ENCODE measurements at regions not wholly inside any gene's neighbourhood (a gene's known extent, or its start where the extent isn't known, plus 50 kb on each side); places are given as distances from the start of the nearest gene placed in this dataset.

- no peak for DNase-seq (ENCODE audit: low spot score)
These were observed 300.4 kb downstream of the IRX2 start for GRCh38 chr5:2451100-2451499.

- no peak for DNase-seq (ENCODE audit: low spot score)
These were observed 308.8 kb downstream of the IRX2 start for GRCh38 chr5:2442496-2443354.

GRCh38 chr5:2441495-2442180 lies 309.8 kb downstream of the IRX2 start:
- DNase-seq (ENCODE audit: low spot score), result no peak

- no peak for DNase-seq (ENCODE audit: low spot score)
These were observed 311.9 kb downstream of the IRX2 start for GRCh38 chr5:2439608-2440007.

GRCh38 chr5:2433086-2433485 lies 318.4 kb downstream of the IRX2 start:
- DNase-seq (ENCODE audit: low spot score), result no peak

GRCh38 chr5:2432076-2432920 lies 319.2 kb downstream of the IRX2 start:
- no peak for DNase-seq (ENCODE audit: low spot score)

GRCh38 chr5:2430606-2431005 lies 320.9 kb downstream of the IRX2 start:
- DNase-seq (ENCODE audit: low spot score), result no peak

- no peak for DNase-seq (ENCODE audit: low spot score)
These were observed 323.5 kb downstream of the IRX2 start for GRCh38 chr5:2427983-2428382.

- no peak for DNase-seq (ENCODE audit: low spot score)
These were observed 327.8 kb downstream of the IRX2 start for GRCh38 chr5:2423634-2424033.

GRCh38 chr5:2417301-2417700 lies 334.2 kb downstream of the IRX2 start:
- no peak for DNase-seq (ENCODE audit: low spot score)

GRCh38 chr5:2415678-2416077 lies 335.8 kb downstream of the IRX2 start:
- no peak for DNase-seq (ENCODE audit: low spot score)

- no peak for DNase-seq (ENCODE audit: low spot score)
These were observed 341.0 kb downstream of the IRX2 start for GRCh38 chr5:2410451-2410850.

- no peak for DNase-seq (ENCODE audit: low spot score)
These were observed 348.2 kb downstream of the IRX2 start for GRCh38 chr5:2403296-2403695.

- no peak for DNase-seq (ENCODE audit: low spot score)
These were observed 351.7 kb downstream of the IRX2 start for GRCh38 chr5:2399804-2400203.

GRCh38 chr5:2399096-2399495 lies 352.4 kb downstream of the IRX2 start:
- DNase-seq (ENCODE audit: low spot score), result no peak

GRCh38 chr5:2393556-2393955 lies 357.9 kb downstream of the IRX2 start:
- no peak for DNase-seq (ENCODE audit: low spot score)

GRCh38 chr5:2391566-2391965 lies 359.9 kb downstream of the IRX2 start:
- DNase-seq (ENCODE audit: low spot score), result no peak

GRCh38 chr5:2391021-2391420 lies 360.5 kb downstream of the IRX2 start:
- no peak for DNase-seq (ENCODE audit: low spot score)

GRCh38 chr5:2388571-2388970 lies 362.9 kb downstream of the IRX2 start:
- DNase-seq (ENCODE audit: low spot score), result no peak

GRCh38 chr5:2387634-2388325 lies 363.7 kb downstream of the IRX2 start:
- no peak for DNase-seq (ENCODE audit: low spot score)

- DNase-seq (ENCODE audit: low spot score), result no peak
These were observed 364.2 kb downstream of the IRX2 start for GRCh38 chr5:2387250-2387633.

GRCh38 chr5:2385818-2386217 lies 365.7 kb downstream of the IRX2 start:
- DNase-seq (ENCODE audit: low spot score), result no peak
